ENCODE measurements at regions not wholly inside any gene's neighbourhood (a gene's known extent, or its start where the extent isn't known, plus 50 kb on each side); places are given as distances from the start of the nearest gene placed in this dataset.

DNA sequence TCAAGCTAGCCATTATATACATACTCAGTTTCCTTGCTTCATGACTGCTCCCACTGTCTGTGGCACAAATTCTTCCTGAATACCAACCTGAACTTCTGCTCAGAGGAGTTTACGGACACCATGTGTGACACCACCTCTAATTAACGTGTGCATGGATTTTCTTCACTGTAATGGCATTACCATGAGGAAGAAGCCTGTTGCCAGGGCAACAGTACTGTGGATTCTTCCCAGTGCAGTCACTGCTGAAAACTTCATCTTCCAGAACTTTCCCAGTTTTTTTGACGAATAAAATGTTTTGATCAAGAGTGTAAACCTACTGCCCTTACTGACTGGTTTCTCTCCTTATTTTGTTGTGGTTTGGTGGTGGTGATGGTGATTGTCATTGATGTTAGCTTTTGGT is 444.3 kb upstream of the NRSN1 start:
- Histone ChIP-seq H3K4me2 (ENCODE audit: low read length) (no peak overlapping the region), H2AFZ (ENCODE audit: low read depth, low read length) (no peak overlapping the region), H3K27me3 (ENCODE audit: low read depth, low read length) (no peaks in the 10 kb centered on the region), H3K9me3 (ENCODE audit: insufficient read depth, low read length) (no peaks in the 10 kb centered on the region), H4K20me1 (ENCODE audit: insufficient read depth, low read length) (no peaks in the 10 kb centered on the region), H3K36me3 (replicated peaks; ENCODE audit: low read depth, low read length) (no peaks in the 10 kb centered on the region), H3K79me2 (ENCODE audit: low read length) (no peaks in the 10 kb centered on the region), H3K9ac (ENCODE audit: low read length) (no peak overlapping the region), H3K4me1 (ENCODE audit: low read length) (no peaks in the 10 kb centered on the region), H3K4me3 (ENCODE audit: low read length) (no peak overlapping the region), H3K27ac (ENCODE audit: low read length) (no peak overlapping the region)
- no peak for TF ChIP-seq EZH2phosphoT487 (IDR thresholded peaks at IDR 0.05; ENCODE audit: low read depth)
- TF ChIP-seq, protein P1, sequence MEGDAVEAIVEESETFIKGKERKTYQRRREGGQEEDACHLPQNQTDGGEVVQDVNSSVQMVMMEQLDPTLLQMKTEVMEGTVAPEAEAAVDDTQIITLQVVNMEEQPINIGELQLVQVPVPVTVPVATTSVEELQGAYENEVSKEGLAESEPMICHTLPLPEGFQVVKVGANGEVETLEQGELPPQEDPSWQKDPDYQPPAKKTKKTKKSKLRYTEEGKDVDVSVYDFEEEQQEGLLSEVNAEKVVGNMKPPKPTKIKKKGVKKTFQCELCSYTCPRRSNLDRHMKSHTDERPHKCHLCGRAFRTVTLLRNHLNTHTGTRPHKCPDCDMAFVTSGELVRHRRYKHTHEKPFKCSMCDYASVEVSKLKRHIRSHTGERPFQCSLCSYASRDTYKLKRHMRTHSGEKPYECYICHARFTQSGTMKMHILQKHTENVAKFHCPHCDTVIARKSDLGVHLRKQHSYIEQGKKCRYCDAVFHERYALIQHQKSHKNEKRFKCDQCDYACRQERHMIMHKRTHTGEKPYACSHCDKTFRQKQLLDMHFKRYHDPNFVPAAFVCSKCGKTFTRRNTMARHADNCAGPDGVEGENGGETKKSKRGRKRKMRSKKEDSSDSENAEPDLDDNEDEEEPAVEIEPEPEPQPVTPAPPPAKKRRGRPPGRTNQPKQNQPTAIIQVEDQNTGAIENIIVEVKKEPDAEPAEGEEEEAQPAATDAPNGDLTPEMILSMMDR (IDR thresholded peaks at IDR 0.05; ENCODE audit: low read depth, low read length) = no peak

DNA sequence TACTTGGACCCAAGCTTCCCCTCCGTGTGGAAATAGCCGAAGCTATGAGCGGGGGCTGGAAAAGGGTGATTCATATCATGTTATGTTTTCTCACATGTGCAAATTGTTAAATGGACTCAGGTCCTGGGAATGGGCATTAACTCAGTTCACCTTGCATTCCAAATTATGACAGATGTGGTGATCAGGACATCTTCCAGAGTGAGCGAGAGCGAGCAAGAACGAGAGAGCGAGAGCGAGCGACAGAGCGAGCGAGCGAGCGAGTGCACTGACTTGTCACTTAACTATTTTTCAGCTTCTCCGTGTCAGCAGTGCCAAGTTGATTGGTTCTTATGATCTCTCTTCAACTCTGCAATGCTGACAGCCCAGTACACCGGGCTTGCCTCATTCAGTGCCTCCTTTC is 437.4 kb upstream of the NRSN1 start:
- no peak for TF ChIP-seq EZH2phosphoT487 (IDR thresholded peaks at IDR 0.05; ENCODE audit: low read depth)
- TF ChIP-seq, protein P1 (IDR thresholded peaks at IDR 0.05; ENCODE audit: low read depth, low read length) = no peak

DNA sequence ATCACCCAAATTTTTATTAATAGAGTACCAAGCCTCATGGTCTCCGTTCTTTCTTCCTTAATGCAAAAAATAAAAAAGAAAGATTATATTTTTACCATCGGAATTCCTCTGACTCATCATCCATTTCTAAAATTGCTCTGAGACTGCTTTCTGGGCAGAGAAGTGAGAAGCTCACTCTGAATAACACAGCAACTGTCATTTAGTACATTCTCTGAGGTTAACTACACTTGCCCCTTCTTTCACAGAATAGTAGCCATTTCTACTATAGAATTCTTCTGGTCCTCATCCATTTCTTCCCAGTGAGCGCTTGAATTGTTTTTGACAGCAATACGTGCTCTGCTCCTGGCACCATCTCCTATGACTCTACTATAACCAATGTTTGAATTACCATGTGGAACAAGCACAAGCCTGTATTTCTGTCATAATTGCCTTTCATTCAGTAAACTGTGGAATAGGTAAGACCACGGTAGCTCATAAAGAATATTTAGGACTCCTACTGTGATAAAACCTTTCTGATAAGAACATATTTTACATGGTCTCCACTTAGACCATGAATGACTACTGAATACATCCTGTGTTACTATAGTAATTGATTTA is 435.5 kb upstream of the NRSN1 start:
- H3K36me3 ChIP-seq (replicated peaks; ENCODE audit: low read depth, low read length) = no peaks in the 10 kb centered on the region
- H2AFZ ChIP-seq (ENCODE audit: low read depth, low read length) = no peak overlapping the region
- no peaks in the 10 kb centered on the region for H3K79me2 ChIP-seq (ENCODE audit: low read length)
- TF ChIP-seq, protein P1 (IDR thresholded peaks at IDR 0.05; ENCODE audit: low read depth, low read length) = no peak
- no peak for TF ChIP-seq EZH2phosphoT487 (IDR thresholded peaks at IDR 0.05; ENCODE audit: low read depth)
- H3K4me3 ChIP-seq (ENCODE audit: low read length) = no peak overlapping the region
- H3K9ac ChIP-seq (ENCODE audit: low read length) = no peak overlapping the region
- no peaks in the 10 kb centered on the region for H3K9me3 ChIP-seq (ENCODE audit: insufficient read depth, low read length)
- no peak overlapping the region for H3K4me2 ChIP-seq (ENCODE audit: low read length)
- no peak overlapping the region for H3K27ac ChIP-seq (ENCODE audit: low read length)
- H4K20me1 ChIP-seq (ENCODE audit: insufficient read depth, low read length) = no peaks in the 10 kb centered on the region
- H3K27me3 ChIP-seq (ENCODE audit: low read depth, low read length) = no peaks in the 10 kb centered on the region
- H3K4me1 ChIP-seq (ENCODE audit: low read length) = no peaks in the 10 kb centered on the region

More for the DNA sequence above, 437.4 kb upstream of the NRSN1 start:
- Histone ChIP-seq H3K4me1 (ENCODE audit: low read length) (no peaks in the 10 kb centered on the region), H3K27ac (ENCODE audit: low read length) (no peak overlapping the region), H3K9me3 (ENCODE audit: insufficient read depth, low read length) (no peaks in the 10 kb centered on the region), H3K27me3 (ENCODE audit: low read depth, low read length) (no peaks in the 10 kb centered on the region), H3K36me3 (replicated peaks; ENCODE audit: low read depth, low read length) (no peaks in the 10 kb centered on the region), H3K4me2 (ENCODE audit: low read length) (no peak overlapping the region), H3K4me3 (ENCODE audit: low read length) (no peak overlapping the region), H2AFZ (ENCODE audit: low read depth, low read length) (no peak overlapping the region), H3K9ac (ENCODE audit: low read length) (no peak overlapping the region), H3K79me2 (ENCODE audit: low read length) (no peaks in the 10 kb centered on the region), H4K20me1 (ENCODE audit: insufficient read depth, low read length) (no peaks in the 10 kb centered on the region)

DNA sequence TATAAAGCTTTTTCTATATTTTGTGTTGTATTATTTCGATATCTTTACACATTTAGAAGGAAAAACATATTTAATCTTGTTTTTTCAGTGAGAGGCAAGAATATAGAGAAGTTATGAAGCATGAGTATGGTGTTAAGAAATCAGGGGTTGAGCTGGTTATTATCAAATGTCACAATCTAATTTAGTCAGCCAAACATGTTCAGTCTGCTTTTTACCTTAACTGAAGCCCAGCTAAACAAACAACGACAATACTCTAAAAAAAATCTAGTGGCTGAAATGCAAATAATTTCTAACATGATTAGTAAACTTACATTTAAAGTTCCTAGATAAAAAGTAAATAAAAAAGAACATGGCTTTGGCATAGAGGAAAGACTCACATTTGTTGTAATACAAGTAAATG is 433.8 kb upstream of the NRSN1 start:
- H3K27ac ChIP-seq (ENCODE audit: low read length) = no peak overlapping the region
- H3K4me1 ChIP-seq (ENCODE audit: low read length) = no peaks in the 10 kb centered on the region
- TF ChIP-seq, protein P1 (IDR thresholded peaks at IDR 0.05; ENCODE audit: low read depth, low read length) = no peak
- TF ChIP-seq EZH2phosphoT487 (IDR thresholded peaks at IDR 0.05; ENCODE audit: low read depth) = no peak

More for the DNA sequence above, 433.8 kb upstream of the NRSN1 start:
- no peak overlapping the region for H3K9ac ChIP-seq (ENCODE audit: low read length)
- no peaks in the 10 kb centered on the region for H3K36me3 ChIP-seq (replicated peaks; ENCODE audit: low read depth, low read length)
- no peaks in the 10 kb centered on the region for H3K79me2 ChIP-seq (ENCODE audit: low read length)
- no peaks in the 10 kb centered on the region for H3K9me3 ChIP-seq (ENCODE audit: insufficient read depth, low read length)
- no peak overlapping the region for H2AFZ ChIP-seq (ENCODE audit: low read depth, low read length)
- H3K4me3 ChIP-seq (ENCODE audit: low read length) = no peak overlapping the region
- no peaks in the 10 kb centered on the region for H3K27me3 ChIP-seq (ENCODE audit: low read depth, low read length)
- H3K4me2 ChIP-seq (ENCODE audit: low read length) = no peak overlapping the region
- no peaks in the 10 kb centered on the region for H4K20me1 ChIP-seq (ENCODE audit: insufficient read depth, low read length)

Data from OCI-LY3 (cell line).